HepG2 (cell line): ENCODE measurements at regions not wholly inside any gene's neighbourhood (a gene's known extent, or its start where the extent isn't known, plus 50 kb on each side); places are given as distances from the start of the nearest gene placed in this dataset.

ENCODE experiments used
- ATAC-seq: fragments of 200-7000 bp; cut with Tn5 transposase; 3 replicates; pipeline ENCODE4 v1.9.1; 2020; ENCODE audit warnings: mild to moderate bottlenecking, moderate library complexity
- BruUV-seq: library from RNA; stranded (reverse); fragments of 400-500 nt; replicated peaks from 2 replicates; lab custom pipeline; 2021; lab: Mats Ljungman, UMichigan
- CTCF ChIA-PET: fragments of 300-600 bp; formaldehyde crosslinking; extraction: SDS; loops from one replicate; lab custom pipeline; 2021; ENCODE audit warnings: low total read pairs, inconsistent platforms, low intra/inter-chr PET ratio; lab: Yijun Ruan, JAX
- POLR2A ChIA-PET: fragments of 350-600 bp; sonication (Branson Sonifier 250); formaldehyde crosslinking; loops from one replicate; lab custom pipeline; 2020; ENCODE audit warnings: antibody characterized with exemption, inconsistent platforms; lab: Yijun Ruan, JAX
- DNase-seq: peaks from one replicate; pipeline ENCODE4 v3.0.0-alpha.2; 2015; ENCODE audit warnings: low spot score
- FAIRE-seq: peaks from 3 replicates; lab custom pipeline; 2011; peaks lifted over from hg19 to GRCh38; lab: Jason Lieb, UNC
- H2AFZ ChIP-seq: one replicate; pipeline ENCODE4 v1.6.1; 2011; ENCODE audit warnings: low read length, inconsistent platforms
- H3K27ac ChIP-seq: fragments of 300-600 bp; 3 replicates; pipeline ENCODE4 v1.8.0; 2011; ENCODE audit warnings: mixed run types, mild to moderate bottlenecking, mixed read lengths, low read length, inconsistent platforms; ENCODE audit not compliant: insufficient read depth; ENCODE audit errors: extremely low read length
- H3K27me3 ChIP-seq, 2 experiments: fragments of 200-600 bp in 1 of 2; 2 replicates in 1 of 2; 3 replicates in 1 of 2; pipeline versions ENCODE4 v1.6.0 to v1.8.0; 2011; ENCODE audit warnings: low read length in 2 of 2, mild to moderate bottlenecking in 2 of 2, moderate library complexity in 2 of 2, inconsistent platforms in 1 of 2; ENCODE audit not compliant: insufficient read depth in 2 of 2, control insufficient read depth in 1 of 2
- H3K36me3 ChIP-seq, 2 experiments: fragments of 200-600 bp in 1 of 2; replicated peaks in 1 of 2; 2 replicates in 1 of 2; 3 replicates in 1 of 2; pipeline versions ENCODE4 v1.5.1 to v1.8.0; 2011; ENCODE audit warnings: low read length in 2 of 2, inconsistent platforms in 1 of 2; ENCODE audit not compliant: insufficient read depth in 2 of 2, control insufficient read depth in 1 of 2
- H3K4me1 ChIP-seq: 2 replicates; pipeline ENCODE4 v1.5.1; 2012; ENCODE audit warnings: low read length, inconsistent platforms; ENCODE audit not compliant: insufficient read depth
- H3K4me2 ChIP-seq: 2 replicates; pipeline ENCODE4 v1.6.0; 2011; ENCODE audit warnings: low read depth, low read length, inconsistent platforms
- H3K4me3 ChIP-seq, 3 experiments: fragments of 200-600 bp in 1 of 3; sonication (generic), shearing (Covaris generic) in 1 of 3; replicated peaks in 1 of 3; 2 replicates each; pipeline ENCODE4 v1.5.1; 2011 to 2016; ENCODE audit warnings: low read length in 3 of 3, inconsistent platforms in 2 of 3, low read depth in 2 of 3, mild to moderate bottlenecking in 2 of 3, control low read depth in 1 of 3, mixed read lengths in 1 of 3; ENCODE audit not compliant: insufficient read depth in 1 of 3
- H3K79me2 ChIP-seq: one replicate; pipeline ENCODE4 v1.6.1; 2011; ENCODE audit warnings: low read length, inconsistent platforms; ENCODE audit not compliant: insufficient read depth
- H3K9ac ChIP-seq: 2 replicates; pipeline ENCODE4 v1.6.0; 2011; ENCODE audit warnings: mild to moderate bottlenecking, low read depth, low read length, inconsistent platforms; ENCODE audit not compliant: insufficient read depth
- H3K9me3 ChIP-seq: 2 replicates; pipeline ENCODE4 v1.5.1; 2012; ENCODE audit warnings: mild to moderate bottlenecking, low read length
- H4K20me1 ChIP-seq: 2 replicates; pipeline ENCODE4 v1.6.0; 2011; ENCODE audit warnings: inconsistent platforms, mild to moderate bottlenecking, low read length, moderate library complexity; ENCODE audit not compliant: insufficient read depth
- ATF7-NPFF ChIP-seq: sonication (generic); formaldehyde crosslinking; IDR thresholded peaks from 2 replicates; pipeline ENCODE4 v1.8.1; 2023; ENCODE audit warnings: mild to moderate bottlenecking, low read depth, missing genetic modification reagents, moderate library complexity
- BCL6 ChIP-seq: IDR thresholded peaks from 2 replicates; pipeline ENCODE4 v1.6.1; 2016; ENCODE audit warnings: missing genetic modification reagents, missing compliant biosample characterization
- FLYWCH1 ChIP-seq: sonication (generic); formaldehyde crosslinking; IDR thresholded peaks from 2 replicates; pipeline ENCODE4 v1.8.1; 2023; ENCODE audit warnings: mild to moderate bottlenecking, missing genetic modification reagents
- MAFF ChIP-seq: IDR thresholded peaks from 2 replicates; pipeline ENCODE4 v1.6.1; 2011; ENCODE audit warnings: low read depth, low read length, improper control_type of control experiment
- MAFK ChIP-seq, 2 experiments: IDR thresholded peaks in 1 of 2; conservative IDR thresholded peaks in 1 of 2; 2 replicates each; pipeline ENCODE4 v1.6.1; 2011; ENCODE audit warnings: improper control_type of control experiment in 2 of 2, low read length in 2 of 2
- NR2C2 ChIP-seq: sonication (generic); formaldehyde crosslinking; IDR thresholded peaks from 2 replicates; pipeline ENCODE4 v1.4.0; 2020; ENCODE audit warnings: missing genetic modification reagents, mild to moderate bottlenecking, moderate library complexity, borderline replicate concordance
- REXO4 ChIP-seq: sonication (generic); formaldehyde crosslinking; IDR thresholded peaks from 2 replicates; pipeline ENCODE4 v1.8.0; 2022; ENCODE audit warnings: missing genetic modification reagents, mild to moderate bottlenecking, borderline replicate concordance
- RFXAP ChIP-seq: sonication (generic); formaldehyde crosslinking; IDR thresholded peaks from 2 replicates; pipeline ENCODE4 v1.4.0; 2020; ENCODE audit warnings: missing genetic modification reagents, borderline replicate concordance
- SIN3A ChIP-seq: IDR thresholded peaks from 2 replicates; pipeline ENCODE4 v1.6.1; 2011; ENCODE audit warnings: low read depth, mild to moderate bottlenecking, control low read depth, low read length, borderline replicate concordance
- STAG1 ChIP-seq: sonication (generic); formaldehyde crosslinking; IDR thresholded peaks from 2 replicates; pipeline ENCODE4 v1.4.0; 2020; ENCODE audit warnings: missing genetic modification reagents
- TARDBP ChIP-seq: sonication (generic); formaldehyde crosslinking; IDR thresholded peaks from 2 replicates; pipeline ENCODE4 v1.8.0; 2022; ENCODE audit warnings: mild to moderate bottlenecking, missing genetic modification reagents
- ZNF749 ChIP-seq: sonication (generic); formaldehyde crosslinking; IDR thresholded peaks from 2 replicates; pipeline ENCODE4 v1.8.0; 2022; ENCODE audit warnings: mild to moderate bottlenecking, missing genetic modification reagents, moderate library complexity, borderline replicate concordance
- WGBS: methylation state at CpG from one replicate; pipeline ENCODE4 v1.1.6; 2017; ENCODE audit warnings: low lambda C conversion rate; 5-methylcytosine and 5-hydroxymethylcytosine counted together
- in situ Hi-C: cut with HindIII; loops from 2 replicates; pipeline ENCODE4 v1.10.0; 2017; ENCODE audit warnings: low pct_unique_long_range_greater_than_20kb; ENCODE audit not compliant: extremely low pct_ligation_motif_present
- intact Hi-C: fragments of 100-400 bp; cut with micrococcal nuclease; formaldehyde crosslinking; loops from one replicate; pipeline ENCODE4 v1.10.0; 2022; ENCODE audit not compliant: unreplicated experiment
- TF ChIP-seq, protein P1 (sequence below): sonication (generic); formaldehyde crosslinking; conservative IDR thresholded peaks from 2 replicates; pipeline ENCODE4 v1.4.0; 2020; ENCODE audit warnings: missing genetic modification reagents
- TF ChIP-seq, protein P2 (sequence below): sonication (generic); formaldehyde crosslinking; IDR thresholded peaks from 2 replicates; pipeline ENCODE4 v1.9.0; 2021; ENCODE audit warnings: mild to moderate bottlenecking, missing genetic modification reagents
- TF ChIP-seq, protein P3 (sequence below): sonication (generic); formaldehyde crosslinking; IDR thresholded peaks from 2 replicates; pipeline ENCODE4 v1.8.0; 2022; ENCODE audit warnings: mild to moderate bottlenecking, missing genetic modification reagents
- TF ChIP-seq, protein P4 (sequence below): sonication (generic); formaldehyde crosslinking; IDR thresholded peaks from 2 replicates; pipeline ENCODE4 v1.8.0; 2022; ENCODE audit warnings: mild to moderate bottlenecking, missing genetic modification reagents, borderline replicate concordance

DNA sequence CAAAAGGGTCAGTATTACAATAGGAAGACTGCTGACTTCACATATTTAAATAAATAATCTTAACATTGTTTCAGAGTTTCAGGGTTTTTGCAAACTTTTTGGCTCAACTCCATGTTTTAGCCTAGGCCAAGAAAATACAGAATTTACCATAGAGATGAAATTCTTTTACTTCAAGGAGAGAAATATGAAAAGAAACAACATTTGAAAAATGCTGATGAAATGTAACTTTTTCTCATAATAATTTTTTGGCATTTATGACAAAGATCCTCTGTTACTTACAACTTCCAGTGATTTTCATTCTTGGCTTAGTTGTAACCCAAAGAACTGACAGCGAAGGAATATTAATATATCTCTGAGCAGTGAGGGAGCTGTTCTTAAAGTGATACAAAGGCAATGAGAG is 316.1 kb upstream of the EMCN start:
- WGBS = 33% methylated on average over 1 of the region's 1 CpG
- no TSS peak for BruUV-seq
- H3K4me2 ChIP-seq = no peak overlapping the region
- no peaks in the 10 kb centered on the region for H3K4me1 ChIP-seq
- H3K79me2 ChIP-seq = no peaks in the 10 kb centered on the region
- no peak overlapping the region for H3K9ac ChIP-seq
- H2AFZ ChIP-seq = no peak overlapping the region
- no peak overlapping the region for H3K27ac ChIP-seq
- intact Hi-C loops = no loop called here
- DNase-seq = no peak
- no peaks in the 10 kb centered on the region for H3K36me3 ChIP-seq
- no peak for ATAC-seq
- no peak for FAIRE-seq
- ChIA-PET POLR2A (no interaction called here), CTCF (no interaction called here)
- no peaks in the 10 kb centered on the region for H4K20me1 ChIP-seq
- no peaks in the 10 kb centered on the region for H3K27me3 ChIP-seq
- H3K9me3 ChIP-seq = no peaks in the 10 kb centered on the region
- in situ Hi-C loops = no loop called here
- H3K4me3 ChIP-seq = no peak overlapping the region
- TF ChIP-seq MAFF (peak; percentile 8; the same call in 1 of the 2 replicates), BCL6 (CRISPR knock-in tag) (no peak), ATF7-NPFF (CRISPR knock-in tag) (no peak), FLYWCH1 (CRISPR knock-in tag) (no peak), STAG1 (CRISPR knock-in tag) (no peak), TARDBP (CRISPR knock-in tag) (no peak), SIN3A (no peak), MAFK (conservative IDR thresholded peaks at IDR 0.05 in 1 of 2, IDR thresholded peaks at IDR 0.05 in 1 of 2; ENCODE audit: low read length in 2 of 2) (peak in 1 of 2 experiments; percentile 51; a peak in 2 of 4 replicates), RFXAP (no peak), ZNF749 (no peak), REXO4 (CRISPR knock-in tag) (no peak), NR2C2 (no peak)
- TF ChIP-seq, protein P1, sequence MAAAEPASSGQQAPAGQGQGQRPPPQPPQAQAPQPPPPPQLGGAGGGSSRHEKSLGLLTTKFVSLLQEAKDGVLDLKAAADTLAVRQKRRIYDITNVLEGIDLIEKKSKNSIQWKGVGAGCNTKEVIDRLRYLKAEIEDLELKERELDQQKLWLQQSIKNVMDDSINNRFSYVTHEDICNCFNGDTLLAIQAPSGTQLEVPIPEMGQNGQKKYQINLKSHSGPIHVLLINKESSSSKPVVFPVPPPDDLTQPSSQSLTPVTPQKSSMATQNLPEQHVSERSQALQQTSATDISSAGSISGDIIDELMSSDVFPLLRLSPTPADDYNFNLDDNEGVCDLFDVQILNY (CRISPR knock-in tag) = no peak
- TF ChIP-seq, protein P2, sequence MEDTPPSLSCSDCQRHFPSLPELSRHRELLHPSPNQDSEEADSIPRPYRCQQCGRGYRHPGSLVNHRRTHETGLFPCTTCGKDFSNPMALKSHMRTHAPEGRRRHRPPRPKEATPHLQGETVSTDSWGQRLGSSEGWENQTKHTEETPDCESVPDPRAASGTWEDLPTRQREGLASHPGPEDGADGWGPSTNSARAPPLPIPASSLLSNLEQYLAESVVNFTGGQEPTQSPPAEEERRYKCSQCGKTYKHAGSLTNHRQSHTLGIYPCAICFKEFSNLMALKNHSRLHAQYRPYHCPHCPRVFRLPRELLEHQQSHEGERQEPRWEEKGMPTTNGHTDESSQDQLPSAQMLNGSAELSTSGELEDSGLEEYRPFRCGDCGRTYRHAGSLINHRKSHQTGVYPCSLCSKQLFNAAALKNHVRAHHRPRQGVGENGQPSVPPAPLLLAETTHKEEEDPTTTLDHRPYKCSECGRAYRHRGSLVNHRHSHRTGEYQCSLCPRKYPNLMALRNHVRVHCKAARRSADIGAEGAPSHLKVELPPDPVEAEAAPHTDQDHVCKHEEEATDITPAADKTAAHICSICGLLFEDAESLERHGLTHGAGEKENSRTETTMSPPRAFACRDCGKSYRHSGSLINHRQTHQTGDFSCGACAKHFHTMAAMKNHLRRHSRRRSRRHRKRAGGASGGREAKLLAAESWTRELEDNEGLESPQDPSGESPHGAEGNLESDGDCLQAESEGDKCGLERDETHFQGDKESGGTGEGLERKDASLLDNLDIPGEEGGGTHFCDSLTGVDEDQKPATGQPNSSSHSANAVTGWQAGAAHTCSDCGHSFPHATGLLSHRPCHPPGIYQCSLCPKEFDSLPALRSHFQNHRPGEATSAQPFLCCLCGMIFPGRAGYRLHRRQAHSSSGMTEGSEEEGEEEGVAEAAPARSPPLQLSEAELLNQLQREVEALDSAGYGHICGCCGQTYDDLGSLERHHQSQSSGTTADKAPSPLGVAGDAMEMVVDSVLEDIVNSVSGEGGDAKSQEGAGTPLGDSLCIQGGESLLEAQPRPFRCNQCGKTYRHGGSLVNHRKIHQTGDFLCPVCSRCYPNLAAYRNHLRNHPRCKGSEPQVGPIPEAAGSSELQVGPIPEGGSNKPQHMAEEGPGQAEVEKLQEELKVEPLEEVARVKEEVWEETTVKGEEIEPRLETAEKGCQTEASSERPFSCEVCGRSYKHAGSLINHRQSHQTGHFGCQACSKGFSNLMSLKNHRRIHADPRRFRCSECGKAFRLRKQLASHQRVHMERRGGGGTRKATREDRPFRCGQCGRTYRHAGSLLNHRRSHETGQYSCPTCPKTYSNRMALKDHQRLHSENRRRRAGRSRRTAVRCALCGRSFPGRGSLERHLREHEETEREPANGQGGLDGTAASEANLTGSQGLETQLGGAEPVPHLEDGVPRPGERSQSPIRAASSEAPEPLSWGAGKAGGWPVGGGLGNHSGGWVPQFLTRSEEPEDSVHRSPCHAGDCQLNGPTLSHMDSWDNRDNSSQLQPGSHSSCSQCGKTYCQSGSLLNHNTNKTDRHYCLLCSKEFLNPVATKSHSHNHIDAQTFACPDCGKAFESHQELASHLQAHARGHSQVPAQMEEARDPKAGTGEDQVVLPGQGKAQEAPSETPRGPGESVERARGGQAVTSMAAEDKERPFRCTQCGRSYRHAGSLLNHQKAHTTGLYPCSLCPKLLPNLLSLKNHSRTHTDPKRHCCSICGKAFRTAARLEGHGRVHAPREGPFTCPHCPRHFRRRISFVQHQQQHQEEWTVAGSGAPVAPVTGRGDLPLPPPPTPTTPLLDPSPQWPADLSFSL (CRISPR knock-in tag) = no peak
- TF ChIP-seq, protein P3, sequence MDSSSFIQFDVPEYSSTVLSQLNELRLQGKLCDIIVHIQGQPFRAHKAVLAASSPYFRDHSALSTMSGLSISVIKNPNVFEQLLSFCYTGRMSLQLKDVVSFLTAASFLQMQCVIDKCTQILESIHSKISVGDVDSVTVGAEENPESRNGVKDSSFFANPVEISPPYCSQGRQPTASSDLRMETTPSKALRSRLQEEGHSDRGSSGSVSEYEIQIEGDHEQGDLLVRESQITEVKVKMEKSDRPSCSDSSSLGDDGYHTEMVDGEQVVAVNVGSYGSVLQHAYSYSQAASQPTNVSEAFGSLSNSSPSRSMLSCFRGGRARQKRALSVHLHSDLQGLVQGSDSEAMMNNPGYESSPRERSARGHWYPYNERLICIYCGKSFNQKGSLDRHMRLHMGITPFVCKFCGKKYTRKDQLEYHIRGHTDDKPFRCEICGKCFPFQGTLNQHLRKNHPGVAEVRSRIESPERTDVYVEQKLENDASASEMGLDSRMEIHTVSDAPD (CRISPR knock-in tag) = no peak
- TF ChIP-seq, protein P4, sequence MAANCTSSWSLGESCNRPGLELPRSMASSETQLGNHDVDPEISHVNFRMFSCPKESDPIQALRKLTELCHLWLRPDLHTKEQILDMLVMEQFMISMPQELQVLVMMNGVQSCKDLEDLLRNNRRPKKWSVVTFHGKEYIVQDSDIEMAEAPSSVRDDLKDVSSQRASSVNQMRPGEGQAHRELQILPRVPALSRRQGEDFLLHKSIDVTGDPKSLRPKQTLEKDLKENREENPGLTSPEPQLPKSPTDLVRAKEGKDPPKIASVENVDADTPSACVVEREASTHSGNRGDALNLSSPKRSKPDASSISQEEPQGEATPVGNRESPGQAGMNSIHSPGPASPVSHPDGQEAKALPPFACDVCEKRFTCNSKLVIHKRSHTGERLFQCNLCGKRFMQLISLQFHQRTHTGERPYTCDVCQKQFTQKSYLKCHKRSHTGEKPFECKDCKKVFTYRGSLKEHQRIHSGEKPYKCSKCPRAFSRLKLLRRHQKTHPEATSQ (CRISPR knock-in tag) = no peak
